ENCODE measurements at regions not wholly inside any gene's neighbourhood (a gene's known extent, or its start where the extent isn't known, plus 50 kb on each side); places are given as distances from the start of the nearest gene placed in this dataset.

- no peak overlapping the region for H2AFZ ChIP-seq (ENCODE audit: control insufficient read depth, low read depth, low read length)
- no peak overlapping the region for H3K4me2 ChIP-seq (ENCODE audit: control insufficient read depth, insufficient read depth)
- in situ Hi-C loops (cut with MboI) (no loop called here), intact Hi-C loops (cut with micrococcal nuclease; ENCODE audit: unreplicated experiment) (no loop called here)
- no TSS peak for BruUV-seq (replicated peaks)
- H3K79me2 ChIP-seq (ENCODE audit: control insufficient read depth, insufficient read depth, low read length) = no peaks in the 10 kb centered on the region
- DNase-seq (ENCODE audit: low read depth, low spot score) = no peak
- TF ChIP-seq HDAC2 (IDR thresholded peaks at IDR 0.05) (no peak), NR2C2 (IDR thresholded peaks at IDR 0.05; ENCODE audit: borderline replicate concordance, control insufficient read depth, insufficient read length, low read depth) (peak; percentile 12), CUX1 (IDR thresholded peaks at IDR 0.05; ENCODE audit: insufficient replicate concordance, low read depth, low read length) (no peak)
- 44% methylated on average over 2 of the region's 2 CpGs for WGBS (ENCODE audit: insufficient coverage, insufficient replicate concordance, low lambda C conversion rate, missing lambda C conversion rate)
- FAIRE-seq = peak; percentile 38
- H4K20me1 ChIP-seq (ENCODE audit: control insufficient read depth, insufficient read depth) = no peaks in the 10 kb centered on the region
- CTCF ChIA-PET = no interaction called here
- POLR2A ChIA-PET = no interaction called here
- H3K4me1 ChIP-seq (ENCODE audit: control insufficient read depth, insufficient read depth, low read length) = no peaks in the 10 kb centered on the region
- H3K9me3 ChIP-seq (replicated peaks; ENCODE audit: control insufficient read depth, insufficient read depth, low read length) = no peaks in the 10 kb centered on the region; the same call in 2 of the 3 replicates
- H3K9ac ChIP-seq (ENCODE audit: control insufficient read depth, insufficient read depth, low read length) = no peak overlapping the region
- SMC1A ChIA-PET (ENCODE audit: uncharacterized antibody, unreplicated experiment) = no interaction called here
- peaks cover 0 to 2% of the 10 kb centered on the region in 2 experiments; a peak in 3 of 4 replicates for H3K27me3 ChIP-seq (replicated peaks in 1 of 2; ENCODE audit: control insufficient read depth in 2 of 2, insufficient read depth in 2 of 2, low read length in 1 of 2)
- H3K4me3 ChIP-seq = no peak overlapping the region
- H3K36me3 ChIP-seq (ENCODE audit: control insufficient read depth in 2 of 2, insufficient read depth in 2 of 2, low read length in 1 of 2) = no peaks in the 10 kb centered on the region
- H3K27ac ChIP-seq (ENCODE audit: control insufficient read depth, insufficient read depth) = no peak overlapping the region
- no peak for ATAC-seq
- RAD21 ChIA-PET (ENCODE audit: unreplicated experiment) = no interaction called here
Measured at GRCh38 chr9:126204708-126205225, 121.9 kb upstream of the MVB12B start.

All from GM12878 (cell line).